Left ventricle myocardium inferior (tissue), 1 donor: ENCODE measurements at regions not wholly inside any gene's neighbourhood (a gene's known extent, or its start where the extent isn't known, plus 50 kb on each side); places are given as distances from the start of the nearest gene placed in this dataset.

ENCODE experiments used
- DNase-seq: peaks from one replicate; pipeline ENCODE4 v3.0.0-alpha.2; 2020
- H3K27ac ChIP-seq: fragments of 200-600 bp; replicated peaks from 2 replicates; pipeline ENCODE4 v1.8.0; 2021
- H3K27me3 ChIP-seq: fragments of 200-600 bp; 2 replicates; pipeline ENCODE4 v1.8.0; 2021; ENCODE audit warnings: low read depth
- H3K36me3 ChIP-seq: fragments of 200-600 bp; 2 replicates; pipeline ENCODE4 v1.8.0; 2021
- H3K4me1 ChIP-seq: fragments of 200-600 bp; 2 replicates; pipeline ENCODE4 v1.8.0; 2021
- H3K4me3 ChIP-seq: fragments of 200-600 bp; 2 replicates; pipeline ENCODE4 v1.8.0; 2021; ENCODE audit warnings: mild to moderate bottlenecking, moderate library complexity
- H3K9me3 ChIP-seq: fragments of 200-600 bp; replicated peaks from 2 replicates; pipeline ENCODE4 v1.8.0; 2021
- CTCF ChIP-seq: fragments of 200-600 bp; IDR thresholded peaks from 2 replicates; pipeline ENCODE4 v1.8.0; 2021; ENCODE audit warnings: antibody characterized with exemption, mild to moderate bottlenecking, borderline replicate concordance
- intact Hi-C: fragments of 100-400 bp; cut with micrococcal nuclease; formaldehyde crosslinking; loops from one replicate; pipeline ENCODE4 v1.11.0; 2022
- donor health status: DM: no; HTN: yes; CAD: no; lungs with severe emphysema.

GRCh38 chr14:30204431-30204980 lies 276.9 kb upstream of the PRKD1 start:
- H3K27me3 ChIP-seq, result no peaks in the 10 kb centered on the region
- no peaks in the 10 kb centered on the region for H3K36me3 ChIP-seq
- intact Hi-C loops, result no loop called here

GRCh38 chr14:30209136-30209535 lies 281.5 kb upstream of the PRKD1 start:
- H3K4me1 ChIP-seq, result no peaks in the 10 kb centered on the region
- peaks cover 13% of the 10 kb centered on the region for H3K27me3 ChIP-seq
- H3K36me3 ChIP-seq, result no peaks in the 10 kb centered on the region
- no peak for DNase-seq
- no peak for TF ChIP-seq CTCF
- no peak overlapping the region for H3K4me3 ChIP-seq
- intact Hi-C loops, result no loop called here
- no peaks in the 10 kb centered on the region for H3K9me3 ChIP-seq
- no peak overlapping the region for H3K27ac ChIP-seq

More at GRCh38 chr14:30204431-30204980, 276.9 kb upstream of the PRKD1 start:
- Histone ChIP-seq H3K4me1 (no peaks in the 10 kb centered on the region), H3K27ac (no peak overlapping the region), H3K9me3 (no peaks in the 10 kb centered on the region), H3K4me3 (no peak overlapping the region)
- DNase-seq, result no peak
- no peak for TF ChIP-seq CTCF

- no peak for DNase-seq
- no peaks in the 10 kb centered on the region for H3K36me3 ChIP-seq
- no peak overlapping the region for H3K4me3 ChIP-seq
- H3K27ac ChIP-seq, result no peak overlapping the region
- peaks cover 13% of the 10 kb centered on the region for H3K27me3 ChIP-seq
- no peaks in the 10 kb centered on the region for H3K9me3 ChIP-seq
- no peak for TF ChIP-seq CTCF
- H3K4me1 ChIP-seq, result no peaks in the 10 kb centered on the region
- intact Hi-C loops, result loop anchor here (10.0 kb wide), 1 partner anchor 666 kb away; no protein-coding TSS in a partner anchor
These were observed 283.0 kb upstream of the PRKD1 start for GRCh38 chr14:30210630-30211029.

GRCh38 chr14:30211326-30211725 lies 283.7 kb upstream of the PRKD1 start:
- DNase-seq, result no peak
- no peak overlapping the region for H3K4me3 ChIP-seq
- H3K36me3 ChIP-seq, result no peaks in the 10 kb centered on the region
- TF ChIP-seq CTCF, result no peak
- H3K27me3 ChIP-seq, result peaks cover 13% of the 10 kb centered on the region
- intact Hi-C loops, result loop anchor here (10.0 kb wide), 1 partner anchor 667 kb away; no protein-coding TSS in a partner anchor
- no peak overlapping the region for H3K27ac ChIP-seq
- H3K9me3 ChIP-seq, result no peaks in the 10 kb centered on the region
- H3K4me1 ChIP-seq, result no peaks in the 10 kb centered on the region

- H3K4me1 ChIP-seq, result no peaks in the 10 kb centered on the region
- H3K4me3 ChIP-seq, result no peak overlapping the region
- intact Hi-C loops, result loop anchor here (10.0 kb wide), 1 partner anchor 669 kb away; no protein-coding TSS in a partner anchor
- peaks cover 13% of the 10 kb centered on the region for H3K27me3 ChIP-seq
- H3K27ac ChIP-seq, result no peak overlapping the region
- no peaks in the 10 kb centered on the region for H3K9me3 ChIP-seq
- no peaks in the 10 kb centered on the region for H3K36me3 ChIP-seq
- TF ChIP-seq CTCF, result no peak
- DNase-seq, result no peak
These were observed 286.4 kb upstream of the PRKD1 start for GRCh38 chr14:30214014-30214413.
